Fibroblast of skin of left biceps (primary cell): ENCODE measurements at regions not wholly inside any gene's neighbourhood (a gene's known extent, or its start where the extent isn't known, plus 50 kb on each side); places are given as distances from the start of the nearest gene placed in this dataset.
A peak's percentile ranks its signal among the peaks of the same experiment; 100 is the strongest.
"Not testable (repeated sequence)": the region's sequence is repeated elsewhere in the genome, so short reads cannot be mapped to it uniquely, and the experiment has no call there.

Source experiments
- DNase-seq, 2 experiments: peaks; one replicate each; pipeline ENCODE4 v3.0.0-alpha.2; 2013; ENCODE audit warnings: low read depth in 2 of 2

DNA sequence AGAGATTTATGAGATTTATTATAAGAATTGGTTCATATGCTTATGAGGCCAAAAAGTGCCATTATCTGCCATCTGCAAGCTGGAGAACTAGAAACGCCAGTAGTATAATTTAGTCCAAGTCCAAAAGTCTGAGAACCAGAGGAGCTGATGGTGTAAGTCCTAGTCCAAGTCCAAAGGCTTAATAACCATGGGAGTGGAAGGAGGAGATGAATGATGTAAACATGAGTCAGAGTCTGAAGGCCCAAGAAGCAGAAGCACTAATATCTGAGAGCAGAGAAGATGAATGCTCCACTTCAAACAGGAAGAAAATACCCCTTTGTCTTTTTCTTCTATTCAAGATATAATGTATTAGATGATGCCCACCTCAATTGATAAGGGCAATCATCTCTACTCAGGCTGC lies 185.7 kb downstream of the CGGBP1 start:
- no peak for DNase-seq

- DNase-seq, result no peak
Measured at GRCh38 chr3:87867001-87867400, 191.8 kb downstream of the CGGBP1 start.

DNA sequence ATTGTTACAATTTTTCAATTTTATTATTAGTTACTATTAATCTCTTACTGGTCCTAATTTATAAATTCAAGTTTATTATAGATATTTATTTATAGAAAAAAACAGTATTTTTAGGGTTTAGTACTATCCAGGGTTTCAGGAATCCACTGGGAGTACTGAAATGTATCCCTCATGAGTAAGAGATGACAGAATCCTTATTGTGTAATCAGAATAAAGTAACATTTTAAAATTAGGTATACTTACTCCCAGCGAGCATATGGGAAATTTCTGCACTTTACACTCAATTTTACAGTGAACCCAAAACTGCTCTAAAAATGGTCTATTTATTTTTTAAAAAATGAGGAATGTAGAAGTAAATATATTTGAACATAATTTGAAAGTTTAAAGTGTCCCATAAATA lies 202.7 kb downstream of the CGGBP1 start:
- DNase-seq, result no peak

DNA sequence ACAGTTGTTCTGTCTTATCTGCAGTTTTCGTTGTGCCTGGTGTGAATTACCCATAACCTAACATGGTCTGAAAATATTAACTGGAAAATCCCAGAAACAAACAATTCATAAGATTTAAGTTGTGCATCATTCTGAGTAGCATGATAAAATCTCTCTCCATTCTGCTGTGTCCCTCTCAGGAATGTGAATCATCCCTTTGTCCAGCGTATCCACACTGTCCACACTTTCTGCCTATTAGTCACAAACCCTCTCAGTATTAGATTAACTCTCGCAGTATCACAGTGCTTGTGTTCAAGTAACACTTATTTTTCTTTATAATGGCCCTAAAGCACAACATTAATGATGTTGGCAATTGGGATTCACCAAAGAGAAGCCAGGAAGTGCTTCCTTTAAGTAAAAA lies 203.2 kb downstream of the CGGBP1 start:
- peak; percentile 8 to 15 for DNase-seq

- DNase-seq, result no peak
Measured at GRCh38 chr3:87855211-87855610, 203.6 kb downstream of the CGGBP1 start.

DNA sequence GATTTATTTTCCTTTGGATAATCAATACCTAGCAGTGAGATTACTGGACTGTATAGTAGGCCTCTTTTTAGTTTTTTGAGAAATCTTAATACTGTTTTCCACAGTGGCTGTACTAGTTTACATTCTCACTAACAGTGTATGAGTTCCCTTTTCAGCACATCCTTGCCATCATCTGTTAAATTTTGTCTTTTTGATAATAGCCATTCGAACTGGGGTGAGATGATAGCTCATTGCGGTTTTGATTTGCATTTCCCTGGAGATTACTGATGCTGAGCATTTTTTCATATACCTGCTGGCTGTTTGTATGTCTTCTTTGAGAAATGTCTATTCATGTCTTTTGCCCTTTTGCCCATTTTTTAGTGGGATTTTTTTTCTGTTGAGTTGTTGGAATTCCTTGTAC lies 210.8 kb downstream of the CGGBP1 start:
- DNase-seq, result no peak

DNA sequence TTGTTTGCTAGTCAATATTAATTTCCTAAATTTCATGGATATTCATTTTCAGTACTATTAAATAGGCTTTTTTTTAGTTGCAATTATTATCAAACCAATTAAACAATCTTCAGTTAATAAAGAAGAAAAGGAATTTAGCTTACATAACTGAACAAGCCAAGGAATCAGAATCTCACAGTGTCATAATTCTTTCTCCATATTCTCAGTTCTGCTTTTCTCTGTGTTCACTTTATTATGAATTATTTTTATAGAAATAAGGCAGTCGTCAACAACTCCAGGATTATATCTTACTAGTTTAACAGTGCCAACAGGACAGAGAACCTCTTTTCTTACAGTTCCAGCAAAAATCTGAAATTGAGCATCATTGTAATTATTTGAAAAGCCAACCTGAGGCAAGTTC lies 221.7 kb downstream of the CGGBP1 start:
- DNase-seq, result no peak

DNA sequence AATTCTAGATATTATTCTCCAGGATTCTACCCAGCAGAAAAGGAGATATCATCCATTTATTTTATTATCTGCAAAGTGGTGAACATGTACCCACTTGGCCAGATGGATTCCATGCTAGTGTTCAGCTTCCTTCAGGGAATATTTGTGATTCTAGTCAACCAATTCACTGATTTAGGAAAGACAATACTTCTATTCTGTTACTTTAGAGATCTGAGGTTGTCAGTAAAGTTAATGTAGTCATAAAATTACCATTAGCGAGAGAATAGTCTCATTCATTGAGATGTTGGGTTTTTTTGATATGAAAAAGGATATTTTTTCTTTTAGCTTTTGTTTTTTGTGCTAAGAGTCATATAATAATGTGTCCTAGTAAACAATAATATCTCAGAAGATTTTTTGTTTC lies 222.8 kb downstream of the CGGBP1 start:
- DNase-seq, result no peak

GRCh38 chr3:87835236-87835635 lies 223.6 kb downstream of the CGGBP1 start:
- no peak for DNase-seq

DNA sequence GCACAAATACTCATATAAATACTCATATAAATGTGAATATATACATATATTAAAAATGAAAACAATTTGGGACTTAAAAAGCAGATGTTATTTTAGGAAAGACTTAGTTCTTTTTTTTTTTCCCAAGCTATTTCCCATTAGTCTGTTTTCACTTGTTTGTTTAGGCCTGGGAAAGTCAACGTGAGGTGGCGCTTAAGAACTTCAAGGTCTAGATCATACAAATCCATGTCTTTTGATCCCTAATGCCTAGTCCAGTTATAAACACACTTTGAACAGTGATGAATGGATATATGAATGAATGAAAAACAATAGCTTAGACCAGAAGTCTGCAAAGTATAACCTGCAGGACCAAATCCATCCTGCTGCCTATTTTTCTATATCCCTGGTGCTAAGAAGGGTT lies 224.5 kb downstream of the CGGBP1 start:
- no peak for DNase-seq

DNA sequence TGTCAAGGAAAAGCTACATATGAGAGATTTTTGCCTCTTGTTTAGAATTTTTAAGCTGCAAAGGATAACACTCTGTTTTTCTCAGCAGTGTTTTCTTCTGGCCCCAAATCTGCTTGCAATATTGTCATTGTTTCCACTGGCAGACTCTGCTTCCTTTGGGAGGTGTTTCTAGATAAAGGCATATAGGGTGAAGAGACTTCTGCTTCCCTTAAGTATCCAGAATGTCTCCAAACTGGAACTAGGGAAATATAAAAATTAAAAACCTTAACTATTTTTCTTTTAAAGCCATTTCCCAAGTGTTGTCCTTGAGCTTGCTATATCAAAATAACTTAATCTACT lies 225.8 kb downstream of the CGGBP1 start:
- DNase-seq, result no peak

GRCh38 chr3:87828046-87828445 lies 230.8 kb downstream of the CGGBP1 start:
- DNase-seq, result no peak

- DNase-seq, result no peak
Measured at GRCh38 chr3:87822563-87822962, 236.2 kb downstream of the CGGBP1 start.

DNA sequence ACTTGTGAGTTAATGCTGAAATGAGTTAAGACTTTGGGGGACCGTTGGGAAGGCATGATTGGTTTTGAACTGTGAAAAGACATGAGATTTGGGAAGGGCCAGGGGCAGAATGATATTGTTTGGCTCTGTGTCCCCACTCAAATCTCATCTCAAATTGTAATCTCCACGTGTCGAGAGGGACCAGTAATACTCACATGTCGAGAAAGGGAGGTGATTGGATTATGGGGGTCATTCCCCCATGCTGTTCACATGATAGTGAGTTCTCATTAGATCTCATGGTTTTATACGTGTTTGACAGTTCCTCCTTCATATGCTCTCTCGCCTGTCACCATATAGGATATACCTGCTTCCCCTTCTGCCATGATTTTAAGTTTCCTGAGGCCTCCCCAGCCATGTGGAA lies 245.3 kb downstream of the CGGBP1 start:
- not testable (repeated sequence) for DNase-seq

DNA sequence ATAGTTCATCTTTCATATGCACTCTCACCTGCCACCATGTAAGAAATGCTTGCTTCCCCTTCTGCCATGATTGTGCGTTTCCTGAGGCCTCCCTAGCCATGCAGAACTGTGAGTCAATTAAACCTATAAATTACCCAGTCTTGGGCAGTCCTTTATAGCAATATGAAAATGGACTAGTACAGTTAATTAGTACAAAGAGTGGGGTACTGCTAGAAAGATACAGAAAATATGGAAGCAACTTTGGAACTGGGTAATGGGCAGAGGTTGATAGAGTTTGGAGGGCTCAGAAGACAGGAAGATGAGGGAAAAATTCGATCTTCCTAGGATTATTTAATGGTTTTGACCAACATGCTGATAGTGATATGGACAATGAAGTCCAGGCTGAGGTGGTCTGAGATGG lies 246.9 kb downstream of the CGGBP1 start:
- no peak for DNase-seq

DNA sequence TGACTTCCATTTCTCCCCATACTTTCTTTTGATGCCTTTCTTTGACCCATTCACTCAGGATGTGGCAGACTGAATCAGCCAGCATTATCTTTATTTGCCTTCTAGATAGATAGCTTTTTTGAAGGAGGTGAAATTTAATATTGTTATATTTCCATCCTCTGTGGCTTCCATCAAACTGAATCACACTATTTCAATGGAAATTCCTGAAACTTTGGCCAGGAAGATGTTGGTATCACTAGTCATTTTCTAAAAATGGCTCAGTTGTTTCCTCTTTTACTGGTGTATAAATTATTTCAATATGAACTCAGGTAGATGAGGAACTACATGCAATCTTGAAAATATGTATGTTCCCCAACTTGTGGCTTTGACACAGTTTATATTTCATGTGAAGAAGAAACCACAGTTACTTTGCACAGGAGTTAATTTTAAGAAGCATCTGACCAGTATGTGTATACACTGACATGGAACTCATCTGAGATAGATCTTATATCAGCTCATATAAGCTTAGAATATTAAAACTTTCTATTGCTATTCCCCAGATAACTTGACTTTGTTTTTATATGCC lies 248.3 kb downstream of the CGGBP1 start:
- DNase-seq, result peak; percentile 26 to 40

DNA sequence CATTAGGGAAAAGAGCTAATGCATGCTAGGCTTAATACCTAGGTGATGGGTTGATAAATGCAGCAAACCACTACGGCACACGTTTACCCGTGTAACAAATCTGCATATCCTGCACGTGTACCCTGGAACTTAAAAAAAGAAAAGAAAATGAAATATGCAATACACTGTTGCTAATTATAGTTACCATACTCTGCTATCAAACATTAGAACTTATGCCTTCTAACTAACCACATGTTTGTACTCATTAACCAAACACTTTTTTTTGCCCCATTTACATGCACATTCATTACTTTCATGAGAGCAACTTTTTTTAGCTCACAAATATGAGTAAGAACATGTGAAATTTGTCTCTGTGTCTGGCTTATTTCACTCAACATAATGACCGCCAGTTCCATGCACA lies 253.1 kb downstream of the CGGBP1 start:
- no peak for DNase-seq

DNA sequence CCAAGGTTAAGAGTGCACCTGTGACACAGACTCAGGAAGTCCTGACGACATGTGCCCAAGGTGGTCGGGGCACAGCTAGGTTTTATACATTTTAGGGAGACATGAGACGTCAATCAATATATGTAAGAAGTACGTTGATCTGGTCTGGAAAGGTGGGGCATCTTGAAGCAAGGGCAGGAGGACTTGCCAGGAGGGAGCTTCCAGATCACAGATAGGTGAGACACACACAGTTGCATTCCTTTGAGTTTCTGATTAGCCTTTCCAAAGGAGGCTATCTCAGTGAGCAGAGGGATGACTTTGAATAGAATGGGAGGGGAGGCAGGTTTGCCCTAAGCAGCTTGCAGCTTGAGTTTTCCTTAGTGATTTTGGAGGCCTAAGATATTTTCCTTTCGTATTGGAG lies 257.4 kb downstream of the CGGBP1 start:
- DNase-seq, result no peak

- no peak for DNase-seq
Measured at GRCh38 chr3:87800516-87800915, 258.3 kb downstream of the CGGBP1 start.

- no peak for DNase-seq
Measured at GRCh38 chr3:87798567-87798947, 260.2 kb downstream of the CGGBP1 start.

DNA sequence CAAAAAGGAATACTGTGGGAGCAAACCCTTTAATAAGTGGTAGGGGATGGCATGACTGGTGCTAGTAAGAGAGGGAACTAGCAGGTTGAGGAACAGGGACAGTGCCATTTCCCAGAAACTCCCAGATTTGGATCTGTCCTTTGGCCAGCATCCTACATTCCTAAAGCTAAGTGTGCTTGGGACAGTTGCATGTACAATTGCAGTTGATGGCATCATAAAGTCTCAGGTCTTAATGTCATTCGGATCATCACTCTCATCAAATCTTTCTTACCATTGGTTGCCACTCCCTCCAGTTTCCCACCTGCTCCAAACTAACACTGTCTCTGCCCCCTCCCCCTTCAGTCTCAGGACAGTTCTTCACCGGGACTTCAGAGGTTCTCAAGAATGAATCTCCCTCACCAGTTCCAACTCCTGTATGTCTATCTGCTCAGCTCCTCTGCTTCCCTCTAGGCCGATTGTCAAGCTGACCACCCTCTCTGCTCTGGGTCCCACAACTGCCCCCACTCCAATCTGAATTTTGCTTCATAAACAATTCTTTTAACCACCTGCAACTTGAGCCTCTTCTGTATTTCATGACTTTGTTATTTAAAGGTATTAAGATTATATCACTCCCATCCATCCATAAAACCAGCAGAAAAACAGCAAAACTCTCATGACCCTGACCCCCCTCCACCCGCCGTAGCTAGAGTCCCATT lies 260.8 kb downstream of the CGGBP1 start:
- no peak for DNase-seq

DNA sequence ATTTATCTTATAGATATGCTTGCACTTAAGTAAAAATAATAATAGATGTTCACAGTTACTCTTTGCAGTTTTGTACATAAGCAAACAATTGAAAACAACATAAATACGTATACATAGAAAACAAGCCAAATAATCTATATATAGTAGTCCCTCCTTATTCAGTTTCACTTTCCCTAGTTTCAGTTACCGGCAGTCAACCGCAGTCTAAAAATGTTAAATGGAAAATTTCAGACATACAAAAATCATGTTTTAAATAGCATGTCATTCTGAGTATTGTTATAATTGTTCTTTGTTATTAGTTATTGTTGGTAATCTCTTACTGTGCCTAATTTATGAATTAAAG lies 262.0 kb downstream of the CGGBP1 start:
- DNase-seq, result no peak

GRCh38 chr3:87796137-87796842 lies 262.5 kb downstream of the CGGBP1 start:
- no peak for DNase-seq

DNA sequence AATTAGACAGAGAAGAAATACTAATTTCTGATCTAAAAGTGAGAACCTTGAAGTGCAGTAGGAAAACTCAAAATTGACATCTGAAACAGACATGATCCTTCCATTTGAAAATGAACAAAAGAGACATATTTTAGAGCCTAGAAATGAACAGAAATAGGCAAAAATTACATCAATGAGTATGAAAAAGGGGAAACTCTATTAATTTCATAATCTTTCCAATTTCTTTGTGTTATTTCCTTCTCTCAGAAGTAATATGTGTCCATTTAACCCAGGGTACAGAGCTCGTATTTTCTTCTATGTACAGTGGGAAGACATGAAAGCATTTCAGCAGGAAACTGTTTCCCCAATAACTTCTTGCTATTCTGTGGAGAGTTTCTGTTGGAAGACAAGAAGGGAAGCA lies 263.1 kb downstream of the CGGBP1 start:
- no peak for DNase-seq
